ENCODE measurements at regions not wholly inside any gene's neighbourhood (a gene's known extent, or its start where the extent isn't known, plus 50 kb on each side); places are given as distances from the start of the nearest gene placed in this dataset.

- CTCF ChIA-PET, result no interaction called here
- DNase-seq (ENCODE audit: low spot score), result no peak
- TF ChIP-seq CTCF (conservative IDR thresholded peaks at IDR 0.05; ENCODE audit: low read depth), result no peak
- POLR2A ChIA-PET (ENCODE audit: low non-redundant PET), result no interaction called here
- no peak overlapping the region for H3K27ac ChIP-seq
Observed at GRCh38 chr4:71240094-71240493, 98.7 kb upstream of the SLC4A4 start.

- ChIA-PET POLR2A (ENCODE audit: low non-redundant PET) (no interaction called here), CTCF (no interaction called here)
- TF ChIP-seq CTCF (conservative IDR thresholded peaks at IDR 0.05; ENCODE audit: low read depth), result no peak
- no peak for DNase-seq (ENCODE audit: low spot score)
- no peak overlapping the region for H3K27ac ChIP-seq
Observed at GRCh38 chr4:71241501-71242288, 97.1 kb upstream of the SLC4A4 start.

- H3K27ac ChIP-seq, result no peak overlapping the region
- no peak for TF ChIP-seq CTCF (conservative IDR thresholded peaks at IDR 0.05; ENCODE audit: low read depth)
- ChIA-PET POLR2A (ENCODE audit: low non-redundant PET) (no interaction called here), CTCF (interaction anchor here (0.6 to 1.0 kb wide), 2 partner anchors 14 to 137 kb away, joined by 3 to 4 read pairs; no protein-coding TSS in a partner anchor)
- no peak for DNase-seq (ENCODE audit: low spot score)
Observed at GRCh38 chr4:71243091-71243833, 95.6 kb upstream of the SLC4A4 start.

- ChIA-PET POLR2A (ENCODE audit: low non-redundant PET) (no interaction called here), CTCF (no interaction called here)
- DNase-seq (ENCODE audit: low spot score), result no peak
Observed at GRCh38 chr4:71247706-71248105, 91.1 kb upstream of the SLC4A4 start.

GRCh38 chr4:71251261-71251660, 87.6 kb upstream of the SLC4A4 start:
- POLR2A ChIA-PET (ENCODE audit: low non-redundant PET), result no interaction called here
- TF ChIP-seq CTCF (conservative IDR thresholded peaks at IDR 0.05; ENCODE audit: low read depth), result no peak
- CTCF ChIA-PET, result no interaction called here
- no peak for DNase-seq (ENCODE audit: low spot score)
- no peak overlapping the region for H3K27ac ChIP-seq

More at GRCh38 chr4:71247706-71248105, 91.1 kb upstream of the SLC4A4 start:
- no peak for TF ChIP-seq CTCF (conservative IDR thresholded peaks at IDR 0.05; ENCODE audit: low read depth)
- no peak overlapping the region for H3K27ac ChIP-seq

- no peak overlapping the region for H3K27ac ChIP-seq
- no peak for TF ChIP-seq CTCF (conservative IDR thresholded peaks at IDR 0.05; ENCODE audit: low read depth)
- no peak for DNase-seq (ENCODE audit: low spot score)
- POLR2A ChIA-PET (ENCODE audit: low non-redundant PET), result no interaction called here
- CTCF ChIA-PET, result no interaction called here
Observed at GRCh38 chr4:71253545-71253944, 85.3 kb upstream of the SLC4A4 start.
